NT2/D1 (cell line): ENCODE measurements at regions not wholly inside any gene's neighbourhood (a gene's known extent, or its start where the extent isn't known, plus 50 kb on each side); places are given as distances from the start of the nearest gene placed in this dataset.

Experiments
- SUZ12 ChIP-seq: IDR thresholded peaks from 2 replicates; pipeline ENCODE4 v1.6.1; 2011; ENCODE audit not compliant: insufficient read length, insufficient read depth; ENCODE audit errors: extremely low read depth
- YY1 ChIP-seq: IDR thresholded peaks from 2 replicates; pipeline ENCODE4 v1.6.1; 2011; ENCODE audit not compliant: insufficient read length, insufficient read depth
- ZNF274 ChIP-seq: IDR thresholded peaks from 2 replicates; pipeline ENCODE4 v1.6.1; 2011; ENCODE audit warnings: mild to moderate bottlenecking, low read depth, low read length

GRCh38 chr6:82040405-82041221, 206.9 kb downstream of the IBTK start:
- TF ChIP-seq YY1, result no peak
- no peak for TF ChIP-seq ZNF274
- no peak for TF ChIP-seq SUZ12
